Keratinocyte (primary cell): ENCODE measurements at regions not wholly inside any gene's neighbourhood (a gene's known extent, or its start where the extent isn't known, plus 50 kb on each side); places are given as distances from the start of the nearest gene placed in this dataset.

Experiments used
- DNase-seq: peaks from one replicate; pipeline ENCODE4 v3.0.0-alpha.2; 2011; ENCODE audit warnings: low read depth, missing footprints, low spot score
- FAIRE-seq: peaks from 2 replicates; lab custom pipeline; 2011; peaks lifted over from hg19 to GRCh38; lab: Jason Lieb, UNC
- H2AFZ ChIP-seq: 2 replicates; pipeline ENCODE4 v1.6.0; 2012; ENCODE audit warnings: low read length, control low read depth, inconsistent platforms; ENCODE audit not compliant: control insufficient read depth
- H3K27ac ChIP-seq: 2 replicates; pipeline ENCODE4 v1.5.1; 2011; ENCODE audit warnings: low read length; ENCODE audit not compliant: control insufficient read depth, insufficient read depth
- H3K27me3 ChIP-seq: 3 replicates; pipeline ENCODE4 v1.6.0; 2011; ENCODE audit warnings: low read length; ENCODE audit not compliant: control insufficient read depth, insufficient read depth; ENCODE audit errors: extremely low read depth
- H3K36me3 ChIP-seq, 2 experiments: 2 replicates in 1 of 2; 3 replicates in 1 of 2; pipeline ENCODE4 v1.5.1; 2011; ENCODE audit warnings: low read length in 2 of 2, mild to moderate bottlenecking in 1 of 2; ENCODE audit not compliant: control insufficient read depth in 2 of 2, insufficient read depth in 2 of 2; ENCODE audit errors: extremely low read depth in 1 of 2
- H3K4me1 ChIP-seq: 3 replicates; pipeline ENCODE4 v1.5.1; 2011; ENCODE audit warnings: low read length; ENCODE audit not compliant: control insufficient read depth, insufficient read depth; ENCODE audit errors: extremely low read depth
- H3K4me2 ChIP-seq: 3 replicates; pipeline ENCODE4 v1.6.0; 2011; ENCODE audit warnings: low read depth, low read length; ENCODE audit not compliant: control insufficient read depth, insufficient read depth; ENCODE audit errors: extremely low read depth
- H3K4me3 ChIP-seq, 3 experiments: fragments of 200-600 bp in 1 of 3; sonication (generic) in 1 of 3; 2 replicates in 2 of 3; 3 replicates in 1 of 3; pipeline ENCODE4 v1.5.1; 2011 to 2016; ENCODE audit warnings: low read length in 3 of 3, mild to moderate bottlenecking in 3 of 3, control low read depth in 2 of 3, inconsistent platforms in 1 of 3, low read depth in 1 of 3, mixed read lengths in 1 of 3, mixed run types in 1 of 3, moderate library complexity in 1 of 3; ENCODE audit not compliant: control insufficient read depth in 2 of 3, insufficient read depth in 2 of 3; ENCODE audit errors: extremely low read depth in 1 of 3
- H3K79me2 ChIP-seq: 2 replicates; pipeline ENCODE4 v1.6.0; 2012; ENCODE audit warnings: low read length; ENCODE audit not compliant: control insufficient read depth, insufficient read depth
- H3K9ac ChIP-seq: 3 replicates; pipeline ENCODE4 v1.6.0; 2011; ENCODE audit warnings: low read length; ENCODE audit not compliant: control insufficient read depth, insufficient read depth; ENCODE audit errors: extremely low read depth
- H3K9me1 ChIP-seq: 3 replicates; pipeline ENCODE4 v1.6.0; 2011; ENCODE audit warnings: low read length; ENCODE audit not compliant: control insufficient read depth, insufficient read depth; ENCODE audit errors: extremely low read depth
- H3K9me3 ChIP-seq: 2 replicates; pipeline ENCODE4 v1.5.1; 2012; ENCODE audit warnings: low read depth, low read length; ENCODE audit not compliant: control insufficient read depth
- H4K20me1 ChIP-seq: 3 replicates; pipeline ENCODE4 v1.6.0; 2011; ENCODE audit warnings: low read length; ENCODE audit not compliant: control insufficient read depth, insufficient read depth; ENCODE audit errors: extremely low read depth
- EZH2 ChIP-seq: IDR thresholded peaks from one replicate; pipeline ENCODE4 v1.6.1; 2012; ENCODE audit warnings: inconsistent platforms, mild to moderate bottlenecking, low read length, moderate library complexity
- dilution Hi-C: fragments of 300-500 bp; cut with MboI; formaldehyde crosslinking; loops from one replicate; pipeline ENCODE4 v1.7.0; 2020; ENCODE audit warnings: low sequenced_read_pairs; ENCODE audit not compliant: extremely low pct_ligation_motif_present
- TF ChIP-seq, protein P1 (sequence below), 3 experiments: IDR thresholded peaks in 1 of 3; conservative IDR thresholded peaks in 1 of 3; optimal IDR thresholded peaks in 1 of 3; 2 replicates in 2 of 3; 3 replicates in 1 of 3; pipeline versions ENCODE3 to v1.5.1; 2011; ENCODE audit warnings: low read length in 3 of 3, mild to moderate bottlenecking in 3 of 3, moderate library complexity in 2 of 3, control low read depth in 1 of 3, inconsistent platforms in 1 of 3; ENCODE audit not compliant: insufficient read depth in 2 of 3; ENCODE audit errors: extremely low read depth in 1 of 3

- no peak overlapping the region for H3K4me3 ChIP-seq
- peaks cover 11% of the 10 kb centered on the region for H3K27me3 ChIP-seq
- no peaks in the 10 kb centered on the region for H3K9me3 ChIP-seq
- H3K79me2 ChIP-seq, result no peaks in the 10 kb centered on the region
- TF ChIP-seq EZH2, result no peak
- TF ChIP-seq, protein P1, sequence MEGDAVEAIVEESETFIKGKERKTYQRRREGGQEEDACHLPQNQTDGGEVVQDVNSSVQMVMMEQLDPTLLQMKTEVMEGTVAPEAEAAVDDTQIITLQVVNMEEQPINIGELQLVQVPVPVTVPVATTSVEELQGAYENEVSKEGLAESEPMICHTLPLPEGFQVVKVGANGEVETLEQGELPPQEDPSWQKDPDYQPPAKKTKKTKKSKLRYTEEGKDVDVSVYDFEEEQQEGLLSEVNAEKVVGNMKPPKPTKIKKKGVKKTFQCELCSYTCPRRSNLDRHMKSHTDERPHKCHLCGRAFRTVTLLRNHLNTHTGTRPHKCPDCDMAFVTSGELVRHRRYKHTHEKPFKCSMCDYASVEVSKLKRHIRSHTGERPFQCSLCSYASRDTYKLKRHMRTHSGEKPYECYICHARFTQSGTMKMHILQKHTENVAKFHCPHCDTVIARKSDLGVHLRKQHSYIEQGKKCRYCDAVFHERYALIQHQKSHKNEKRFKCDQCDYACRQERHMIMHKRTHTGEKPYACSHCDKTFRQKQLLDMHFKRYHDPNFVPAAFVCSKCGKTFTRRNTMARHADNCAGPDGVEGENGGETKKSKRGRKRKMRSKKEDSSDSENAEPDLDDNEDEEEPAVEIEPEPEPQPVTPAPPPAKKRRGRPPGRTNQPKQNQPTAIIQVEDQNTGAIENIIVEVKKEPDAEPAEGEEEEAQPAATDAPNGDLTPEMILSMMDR (optimal IDR thresholded peaks at IDR 0.05 in 1 of 3, IDR thresholded peaks at IDR 0.05 in 1 of 3, conservative IDR thresholded peaks at IDR 0.05 in 1 of 3; ENCODE audit: extremely low read depth in 1 of 3, insufficient read depth in 2 of 3, low read length in 3 of 3), result no peak
- no peak overlapping the region for H2AFZ ChIP-seq
- H3K4me1 ChIP-seq, result no peaks in the 10 kb centered on the region
- no peak overlapping the region for H3K9ac ChIP-seq
- no peaks in the 10 kb centered on the region for H4K20me1 ChIP-seq
- H3K9me1 ChIP-seq, result no peaks in the 10 kb centered on the region
- no peaks in the 10 kb centered on the region for H3K36me3 ChIP-seq
- dilution Hi-C loops, result no loop called here
- no peak for FAIRE-seq
- DNase-seq, result no peak
- H3K4me2 ChIP-seq, result no peak overlapping the region
- H3K27ac ChIP-seq, result no peak overlapping the region
These were observed 103.4 kb upstream of the LNX1 start for GRCh38 chr4:53694666-53695065.

DNA sequence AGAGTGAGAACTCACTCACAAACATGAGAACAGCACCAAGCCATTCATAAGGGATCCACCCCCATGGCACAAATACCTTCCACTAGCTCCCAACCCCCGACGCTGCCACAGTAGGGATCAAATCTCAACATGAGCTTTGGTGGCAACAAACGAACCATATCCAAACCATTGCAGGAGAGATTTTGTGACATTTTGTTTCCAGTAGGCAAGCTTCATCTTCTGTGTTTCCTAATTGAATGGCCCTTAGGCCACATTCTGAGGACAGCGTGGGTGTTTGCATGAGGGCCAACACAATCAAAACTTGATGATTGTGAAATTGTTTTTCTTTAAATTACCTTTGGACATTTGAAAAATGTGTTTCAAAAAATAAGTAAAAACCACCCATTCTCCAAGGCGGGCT is 102.6 kb upstream of the LNX1 start:
- no peak for FAIRE-seq
- TF ChIP-seq EZH2, result no peak
- TF ChIP-seq, protein P1 (optimal IDR thresholded peaks at IDR 0.05 in 1 of 3, IDR thresholded peaks at IDR 0.05 in 1 of 3, conservative IDR thresholded peaks at IDR 0.05 in 1 of 3; ENCODE audit: extremely low read depth in 1 of 3, insufficient read depth in 2 of 3, low read length in 3 of 3), result no peak
- Histone ChIP-seq H3K4me1 (no peaks in the 10 kb centered on the region), H3K27ac (no peak overlapping the region), H3K4me2 (no peak overlapping the region), H3K36me3 (no peaks in the 10 kb centered on the region), H3K4me3 (no peak overlapping the region), H3K79me2 (no peaks in the 10 kb centered on the region), H3K9me1 (no peaks in the 10 kb centered on the region), H3K9me3 (no peaks in the 10 kb centered on the region), H3K27me3 (peaks cover 18% of the 10 kb centered on the region), H3K9ac (no peak overlapping the region), H4K20me1 (no peaks in the 10 kb centered on the region), H2AFZ (no peak overlapping the region)
- dilution Hi-C loops, result no loop called here
- DNase-seq, result no peak
